ENCODE measurements at regions not wholly inside any gene's neighbourhood (a gene's known extent, or its start where the extent isn't known, plus 50 kb on each side); places are given as distances from the start of the nearest gene placed in this dataset.
"Not testable (repeated sequence)": the region's sequence is repeated elsewhere in the genome, so short reads cannot be mapped to it uniquely, and the experiment has no call there.

DNA sequence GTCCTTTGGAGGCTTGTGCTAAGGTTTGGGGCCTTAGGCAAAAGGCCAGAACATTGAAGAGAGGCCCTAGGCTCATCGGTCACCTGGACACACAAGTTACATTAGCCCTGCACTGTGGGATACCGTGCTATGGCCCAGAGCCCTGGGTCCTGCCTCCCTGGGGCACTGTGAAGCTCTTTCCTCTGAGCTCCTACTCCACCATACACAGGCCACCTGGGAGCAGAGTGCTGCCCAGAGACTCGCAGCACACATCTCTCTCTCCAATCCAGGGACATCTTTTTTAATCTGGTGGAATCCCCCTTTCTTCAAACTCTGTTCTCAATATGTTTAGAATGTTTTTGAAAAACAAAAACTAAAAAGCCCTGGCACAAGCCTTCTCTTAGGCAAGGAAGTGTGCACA, 314.2 kb upstream of the RGS6 start:
- DNase-seq: no peak

DNA sequence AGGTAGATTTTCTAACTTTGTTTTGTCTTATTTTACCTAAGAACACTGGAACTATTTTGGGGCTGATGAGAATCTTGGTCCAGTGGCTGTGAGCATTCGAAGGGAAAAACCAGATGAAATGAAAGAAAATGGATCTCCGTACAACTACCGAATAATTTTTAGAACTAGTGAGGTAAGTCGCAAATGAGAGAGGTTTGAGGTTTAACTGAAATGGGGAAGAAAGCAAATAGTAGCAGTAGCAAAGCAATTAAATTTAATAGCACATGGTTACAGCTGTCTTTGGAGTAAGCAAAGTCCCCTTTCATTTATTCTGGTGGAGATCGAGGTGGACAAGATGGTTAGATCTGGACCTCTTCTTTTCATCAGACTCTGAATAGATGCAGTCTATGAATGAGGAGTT, 313.5 kb upstream of the RGS6 start:
- no peak for DNase-seq

DNA sequence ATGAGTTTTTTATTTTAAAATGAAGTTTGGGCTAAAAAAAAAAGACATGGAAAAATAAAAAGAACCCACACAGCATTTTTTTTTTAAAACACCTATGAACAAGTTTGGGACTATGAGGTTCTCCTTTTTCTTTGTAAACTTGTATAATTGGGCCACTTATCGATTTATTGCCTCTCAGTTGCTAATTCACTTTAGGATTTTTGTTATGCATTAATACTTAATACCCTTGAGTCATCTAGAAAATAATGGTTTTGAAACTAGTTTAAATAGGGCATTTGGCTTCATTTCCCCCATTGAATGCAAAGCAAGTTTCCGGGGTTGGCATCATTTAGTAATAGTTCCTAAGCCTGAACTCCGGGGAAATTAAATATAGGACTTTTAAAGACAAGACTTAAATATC, 312.8 kb upstream of the RGS6 start:
- no peak for DNase-seq

DNA sequence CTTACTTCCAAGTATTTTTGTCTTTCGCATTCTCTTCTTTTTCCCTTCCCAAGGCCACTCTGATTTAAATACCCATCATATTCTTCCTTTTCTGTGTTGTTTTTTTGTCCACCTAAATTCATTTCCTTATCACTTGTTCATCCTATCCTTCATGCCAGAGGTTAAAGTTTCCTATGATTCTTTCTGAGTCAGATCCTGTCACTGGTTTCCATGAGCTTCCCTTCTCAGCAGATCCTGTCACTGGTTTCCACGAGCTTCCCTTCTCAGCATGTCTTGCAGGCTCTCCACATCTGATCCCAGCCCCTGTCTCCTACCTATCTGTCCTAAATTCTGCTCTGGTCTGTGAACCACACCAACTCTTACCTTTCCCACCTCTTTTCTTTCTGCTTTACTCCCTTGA, 311.8 kb upstream of the RGS6 start:
- DNase-seq: no peak

DNA sequence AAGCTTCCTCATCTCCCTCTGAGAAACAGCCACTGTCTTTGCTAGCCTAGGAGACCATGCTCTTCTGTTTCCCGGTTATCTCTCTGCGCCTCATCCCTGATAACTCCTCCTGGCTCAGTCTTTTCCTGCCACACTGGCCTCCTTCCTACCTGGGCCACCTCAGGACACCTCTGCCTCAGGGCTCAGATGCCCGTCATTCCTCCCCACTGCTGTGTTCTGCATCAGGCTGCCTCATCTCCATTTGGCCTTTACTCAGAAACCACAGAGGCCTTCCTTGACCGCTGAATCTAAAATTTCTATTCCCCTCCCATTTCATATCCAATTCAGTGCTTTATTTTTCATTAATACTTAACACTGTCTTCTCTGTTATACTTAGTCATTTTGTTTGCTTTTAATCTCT, 311.0 kb upstream of the RGS6 start:
- DNase-seq: no peak

DNA sequence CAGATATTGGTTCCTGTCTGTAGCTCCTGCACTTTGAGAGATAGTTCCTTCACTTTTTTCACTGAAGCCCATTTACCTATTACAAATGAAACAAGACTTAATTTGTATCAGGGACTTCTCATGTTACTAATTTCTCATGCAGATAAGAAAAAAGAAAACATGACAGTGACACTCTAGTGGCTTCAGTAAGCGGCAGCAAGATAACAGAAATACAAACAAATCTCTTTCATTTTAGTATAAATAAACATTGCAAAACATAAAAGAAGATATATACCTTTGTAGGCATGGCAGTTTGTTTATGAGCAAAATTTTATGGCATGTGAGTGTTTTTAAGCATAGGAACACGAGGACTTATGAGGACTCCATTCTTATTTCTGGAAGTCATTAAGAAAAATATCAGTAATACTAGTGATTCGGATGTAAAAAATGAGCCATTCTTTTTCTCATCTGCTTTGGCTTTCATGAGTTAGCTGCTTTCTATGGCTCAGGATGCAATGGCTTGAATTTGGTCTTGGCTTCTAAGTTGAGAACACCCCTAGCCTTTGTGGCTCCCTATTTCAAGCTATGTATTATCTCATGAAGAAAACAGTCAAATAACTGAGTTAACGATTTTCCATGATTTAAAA, 310.1 kb upstream of the RGS6 start:
- DNase-seq: no peak

DNA sequence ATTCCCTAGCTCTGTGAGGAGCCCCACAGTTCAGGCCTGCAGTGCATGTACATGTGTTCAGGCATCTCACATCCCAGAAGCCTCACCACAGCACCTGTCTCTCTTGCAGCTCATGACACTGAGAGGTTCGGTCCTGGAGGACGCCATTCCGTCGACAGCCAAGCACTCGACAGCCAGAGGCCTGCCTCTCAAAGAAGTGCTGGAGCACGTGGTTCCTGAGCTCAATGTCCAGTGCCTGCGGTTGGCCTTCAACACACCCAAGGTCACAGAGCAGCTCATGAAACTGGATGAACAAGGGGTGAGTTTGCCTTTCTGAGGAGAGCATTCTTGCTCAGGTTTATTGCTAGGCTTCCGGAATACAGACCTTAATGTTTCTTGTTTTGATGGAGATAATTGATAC, 308.3 kb upstream of the RGS6 start:
- no peak for DNase-seq

DNA sequence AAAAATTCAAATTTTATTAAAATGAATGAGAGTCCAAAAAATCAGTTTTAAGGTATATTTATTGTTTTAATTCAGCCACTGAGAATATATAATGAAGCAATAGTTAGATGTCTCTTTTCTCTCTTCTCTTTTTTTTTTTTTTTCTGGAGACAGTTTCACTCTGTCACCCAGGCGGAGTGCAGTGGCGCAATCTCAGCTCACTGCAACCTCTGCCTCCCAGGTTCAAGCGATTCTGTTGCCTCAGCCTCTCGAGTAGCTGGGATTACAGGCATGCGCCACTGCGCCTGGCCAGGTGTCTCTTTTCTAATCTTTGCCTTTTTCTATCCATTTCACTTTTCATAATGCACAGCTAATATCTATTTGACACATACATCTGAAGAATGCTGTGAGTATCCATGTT, 307.1 kb upstream of the RGS6 start:
- DNase-seq: no peak

DNA sequence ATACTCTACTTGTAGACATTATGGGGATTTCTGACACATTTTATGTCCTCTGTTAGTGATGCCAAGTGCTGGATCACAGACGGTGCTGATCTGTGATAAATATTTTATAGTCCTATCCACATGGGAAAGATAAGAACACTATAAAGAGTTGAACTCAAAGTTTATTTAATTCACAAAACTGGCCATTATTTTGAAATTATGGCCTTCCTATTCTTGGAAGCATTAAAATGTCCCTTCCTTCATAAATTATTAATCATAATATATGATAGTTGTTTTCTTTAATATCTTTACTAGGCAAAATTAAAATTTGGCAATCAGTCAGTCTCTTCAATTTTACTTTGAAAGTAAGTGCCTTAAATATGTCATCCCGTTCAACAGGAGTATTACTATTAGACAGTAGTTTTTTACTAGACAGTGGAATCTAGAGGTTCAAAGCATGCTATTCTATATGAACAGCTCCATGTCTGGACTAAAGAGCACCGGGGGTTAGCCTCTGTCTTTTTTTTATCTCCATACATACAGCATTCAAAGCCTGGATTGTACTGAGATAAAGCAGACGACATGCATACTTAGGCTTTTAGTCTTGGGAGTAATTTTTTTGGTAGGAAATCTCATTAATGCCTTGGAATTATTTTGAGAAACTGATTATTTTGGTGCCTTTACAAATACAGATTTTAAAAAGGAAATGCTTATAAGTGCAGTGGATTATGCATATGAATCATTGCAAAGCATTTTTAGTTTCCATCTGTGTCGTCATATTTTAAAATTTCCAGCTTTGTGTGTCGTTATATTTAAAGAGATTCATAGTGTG, 306.1 kb upstream of the RGS6 start:
- no peak for DNase-seq

DNA sequence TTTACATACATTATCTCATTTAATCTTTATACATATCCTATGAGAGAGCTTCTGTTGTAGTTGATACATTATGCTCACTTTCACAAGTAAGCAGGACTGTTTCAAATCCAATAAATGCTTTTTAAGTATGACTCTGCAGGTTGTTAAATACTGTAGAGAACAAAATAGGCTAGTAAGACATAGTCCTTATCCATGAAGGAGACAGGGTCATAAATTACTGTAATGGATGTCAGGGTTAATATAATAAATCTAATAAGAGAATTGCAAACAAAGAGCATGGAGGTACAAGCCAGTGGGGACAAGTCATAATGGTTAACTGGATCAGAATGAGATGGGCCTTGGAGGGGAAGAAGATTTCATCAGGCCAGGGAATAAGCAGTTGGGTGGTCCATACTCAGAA, 303.8 kb upstream of the RGS6 start:
- no peak for DNase-seq

DNA sequence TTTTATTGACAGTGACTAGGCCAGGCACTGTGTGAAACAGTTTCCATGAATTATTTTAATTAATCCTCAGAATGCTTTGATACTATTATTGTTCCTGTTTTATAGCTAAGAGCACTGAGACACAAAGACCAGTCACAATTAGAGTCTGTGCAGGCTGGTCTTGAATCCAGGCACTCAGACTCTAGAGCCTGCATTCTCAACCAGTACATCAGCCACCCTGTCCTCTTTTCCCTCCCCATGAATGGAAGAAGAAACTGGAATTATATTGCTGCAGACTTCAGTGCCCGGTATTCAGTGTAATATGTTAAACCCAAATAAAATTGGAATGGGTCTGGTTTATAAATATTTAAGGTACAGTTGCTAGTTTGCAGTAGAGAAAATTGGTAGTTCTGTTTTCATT, 303.0 kb upstream of the RGS6 start:
- no peak for DNase-seq

DNA sequence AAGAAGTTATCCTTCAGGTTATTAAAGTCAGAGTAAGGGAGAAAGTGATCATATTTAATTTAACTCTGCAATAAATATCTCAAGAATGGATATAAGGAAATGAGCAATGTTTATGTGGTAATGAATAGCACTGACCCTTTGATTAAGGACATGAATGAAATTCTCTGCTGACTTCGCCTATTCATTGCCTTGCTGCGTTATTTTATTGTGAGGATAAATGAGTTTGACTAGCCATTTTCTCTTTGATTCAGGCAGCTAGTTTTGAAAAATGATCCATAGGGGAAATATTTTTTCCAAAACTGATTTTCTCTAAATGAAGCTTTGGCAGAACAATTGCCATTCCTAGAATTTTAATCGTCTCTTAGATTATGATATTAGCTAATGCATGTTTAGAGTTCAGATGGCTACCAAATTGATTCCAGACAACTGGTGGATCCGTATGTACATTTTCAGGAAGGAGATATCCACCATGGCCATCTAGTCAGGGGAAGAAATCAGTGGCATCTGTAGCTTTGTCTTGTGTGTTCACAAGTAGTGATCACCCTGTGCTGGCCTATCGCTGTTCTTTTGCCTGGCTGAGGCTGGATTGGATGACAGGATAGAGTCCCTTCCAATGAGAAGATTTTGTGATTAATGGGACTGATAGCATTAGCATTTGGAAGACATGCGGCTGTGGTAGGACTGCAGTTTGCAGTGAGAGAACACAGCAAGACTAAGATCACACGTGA, 302.3 kb upstream of the RGS6 start:
- DNase-seq: no peak

DNA sequence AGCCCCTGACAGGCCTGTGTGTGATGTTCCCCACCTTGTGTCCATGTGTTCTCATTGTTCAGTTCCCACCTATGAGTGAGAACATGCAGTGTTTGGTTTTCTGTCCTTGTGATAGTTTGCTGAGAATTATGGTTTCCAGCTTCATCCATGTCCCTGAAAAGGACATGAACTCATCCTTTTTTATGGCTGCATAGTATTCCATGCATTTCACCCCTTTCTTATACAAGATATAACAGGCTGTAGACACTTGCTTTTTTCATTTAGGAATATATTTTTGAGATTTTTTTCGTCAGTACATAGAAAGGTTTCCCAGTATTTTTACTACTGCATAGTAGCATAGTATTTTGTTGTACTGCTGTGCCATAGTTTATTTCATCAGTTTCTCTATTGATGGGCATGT, 301.2 kb upstream of the RGS6 start:
- not testable (repeated sequence) for DNase-seq

DNA sequence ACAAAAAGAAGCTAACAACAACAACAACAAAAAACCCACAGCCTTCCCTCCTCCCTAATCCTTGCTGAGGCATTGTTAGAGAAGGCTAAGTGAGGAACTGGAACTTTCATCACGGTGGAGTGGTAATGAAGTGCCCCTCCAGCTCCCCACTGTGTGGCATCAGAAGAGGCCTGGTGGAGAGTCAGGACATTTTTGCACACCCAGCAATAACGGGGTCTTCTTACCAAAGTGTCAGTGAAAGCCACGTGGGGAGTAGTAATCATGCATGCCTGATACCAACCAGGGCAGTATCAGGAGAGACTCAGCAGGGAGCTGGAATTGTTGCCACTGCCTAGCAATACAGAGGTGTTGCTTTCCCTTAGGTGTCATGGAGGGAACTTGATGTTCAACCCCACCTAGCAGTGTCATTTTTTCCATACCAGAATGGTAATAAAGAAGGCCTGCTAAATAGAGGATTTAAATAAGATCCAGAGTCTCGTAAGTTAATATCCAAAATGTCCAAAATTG, 299.7 kb upstream of the RGS6 start:
- DNase-seq: no peak

DNA sequence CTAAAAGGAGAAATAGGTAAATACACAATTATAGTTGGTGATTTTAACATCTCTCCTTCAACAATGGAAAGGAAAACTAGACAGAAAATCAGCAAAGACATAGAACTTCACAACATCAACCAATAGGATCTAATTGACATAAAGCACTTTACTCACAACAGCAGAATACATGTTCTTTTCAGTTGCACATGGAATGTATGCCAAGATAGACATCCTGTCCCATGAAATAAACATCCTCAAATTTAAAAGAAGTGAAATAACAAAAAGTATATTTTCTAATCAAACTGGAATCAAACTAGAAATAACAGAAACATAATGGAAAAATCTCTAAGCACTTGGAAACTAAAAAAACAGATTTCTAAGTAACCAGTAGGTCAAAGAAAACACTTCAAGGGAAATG, 296.2 kb upstream of the RGS6 start:
- no peak for DNase-seq

DNA sequence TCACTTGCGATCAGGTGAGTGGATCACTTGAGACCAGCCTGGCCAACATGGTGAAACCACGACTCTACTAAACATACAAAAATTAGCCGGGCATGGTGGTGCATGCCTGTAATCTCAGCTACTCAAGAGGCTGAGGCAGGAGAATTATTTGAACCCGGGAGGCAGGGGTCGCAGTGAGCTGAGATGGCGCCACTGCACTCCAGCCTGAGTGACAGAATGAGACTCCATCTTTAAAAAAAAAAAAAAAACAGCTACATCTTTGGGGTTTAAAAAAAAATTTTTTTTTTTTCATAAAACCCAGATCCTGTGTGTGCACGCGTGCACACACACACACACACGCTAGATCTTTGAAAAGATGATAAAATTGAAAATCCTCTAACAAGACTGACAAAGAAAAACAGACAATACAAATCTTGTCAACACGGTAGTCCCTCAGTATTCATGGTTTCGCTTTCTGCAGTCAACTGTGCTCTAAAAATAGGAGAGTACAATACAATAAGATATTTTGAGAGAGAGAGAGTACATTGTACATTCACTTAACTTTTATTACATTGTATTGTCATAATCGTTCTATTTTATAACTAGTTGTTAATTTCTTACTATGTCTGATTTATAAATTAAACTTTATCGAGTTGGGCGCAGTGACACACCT, 295.3 kb upstream of the RGS6 start:
- DNase-seq: no peak

DNA sequence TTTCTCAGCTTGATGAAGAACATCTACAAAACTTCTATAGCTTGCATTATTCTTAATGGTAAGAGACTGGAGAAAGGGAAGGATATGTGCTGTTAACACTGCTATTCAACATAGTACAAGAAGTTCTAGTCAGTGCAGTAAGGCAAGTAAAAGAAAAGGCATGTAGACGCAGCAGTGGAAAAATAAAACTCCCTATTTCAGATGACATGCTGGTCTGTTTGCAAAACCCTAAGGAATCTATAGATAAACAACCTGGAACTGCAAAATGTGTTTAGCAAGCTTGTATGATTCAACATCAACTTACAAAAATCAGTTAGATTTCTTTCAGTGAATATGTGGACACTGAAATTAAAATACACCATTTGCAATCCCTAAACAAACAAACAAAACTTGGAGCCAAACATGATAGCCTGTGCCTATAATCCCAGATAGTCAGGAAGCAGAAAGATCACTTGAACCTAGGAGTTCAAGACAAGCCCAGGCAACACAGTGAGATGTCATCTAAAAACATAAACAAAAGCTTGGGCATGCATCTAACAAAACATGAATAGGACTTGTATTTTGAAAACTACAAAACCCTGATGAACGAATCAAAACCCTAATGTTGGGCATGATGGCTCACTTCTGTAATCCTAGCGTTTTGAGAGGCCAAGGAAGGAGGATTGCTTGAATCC, 293.6 kb upstream of the RGS6 start:
- DNase-seq: no peak

DNA sequence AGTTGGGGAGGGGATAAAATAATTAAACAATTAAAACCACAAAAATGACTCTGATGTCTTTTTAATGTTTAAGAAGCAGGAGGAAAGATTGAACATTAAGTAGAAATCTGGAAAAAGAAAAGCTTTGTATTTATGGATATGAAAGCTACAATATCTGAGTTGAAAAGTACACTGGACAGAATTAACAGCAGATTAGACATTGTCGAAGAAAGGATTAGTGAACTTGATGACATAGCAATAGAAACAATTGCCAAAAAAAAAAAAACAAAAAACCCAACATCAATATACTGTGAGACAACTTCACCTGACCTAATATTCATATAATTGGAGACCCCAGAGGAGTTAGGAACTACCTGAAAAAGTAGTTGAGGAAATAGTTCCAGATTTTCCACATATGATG, 289.5 kb upstream of the RGS6 start:
- no peak for DNase-seq

DNA sequence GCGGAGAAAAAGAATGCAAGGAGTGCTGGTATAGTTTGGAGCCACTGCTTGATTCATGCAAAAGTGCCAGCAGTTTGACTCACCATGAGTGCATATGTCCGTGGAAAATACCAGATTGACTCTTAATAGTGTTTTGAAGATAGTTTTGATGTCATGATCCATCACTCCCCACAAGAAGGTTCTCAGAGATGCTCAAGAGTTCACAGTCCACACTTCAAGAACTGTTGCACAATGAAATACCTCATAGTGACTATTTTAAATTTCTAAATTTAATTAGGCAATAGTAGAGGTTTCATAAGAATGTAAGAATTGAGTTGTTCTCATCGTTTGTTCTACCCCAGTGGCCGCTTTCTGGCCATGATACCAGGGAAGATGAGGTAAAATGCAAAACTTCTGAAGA, 286.6 kb upstream of the RGS6 start:
- no peak for DNase-seq

DNA sequence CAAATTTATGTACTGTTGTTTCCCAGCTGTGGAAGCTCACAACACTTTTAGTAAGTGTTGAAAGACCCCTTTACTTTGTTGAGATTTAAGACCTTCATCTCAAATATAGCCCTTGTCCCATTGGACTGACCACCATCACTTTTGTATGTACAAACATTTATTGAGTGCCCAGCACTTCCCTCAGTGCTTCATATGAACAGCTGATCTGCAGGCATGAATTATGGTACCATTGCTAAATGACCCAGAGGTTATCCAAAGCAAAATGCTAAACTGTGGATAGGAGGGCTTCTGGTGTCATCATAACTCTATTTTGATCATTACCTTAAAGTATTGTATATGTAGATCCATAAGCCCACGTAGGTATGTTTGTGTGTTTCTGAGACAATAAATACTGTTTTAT, 285.7 kb upstream of the RGS6 start:
- DNase-seq: no peak

DNA sequence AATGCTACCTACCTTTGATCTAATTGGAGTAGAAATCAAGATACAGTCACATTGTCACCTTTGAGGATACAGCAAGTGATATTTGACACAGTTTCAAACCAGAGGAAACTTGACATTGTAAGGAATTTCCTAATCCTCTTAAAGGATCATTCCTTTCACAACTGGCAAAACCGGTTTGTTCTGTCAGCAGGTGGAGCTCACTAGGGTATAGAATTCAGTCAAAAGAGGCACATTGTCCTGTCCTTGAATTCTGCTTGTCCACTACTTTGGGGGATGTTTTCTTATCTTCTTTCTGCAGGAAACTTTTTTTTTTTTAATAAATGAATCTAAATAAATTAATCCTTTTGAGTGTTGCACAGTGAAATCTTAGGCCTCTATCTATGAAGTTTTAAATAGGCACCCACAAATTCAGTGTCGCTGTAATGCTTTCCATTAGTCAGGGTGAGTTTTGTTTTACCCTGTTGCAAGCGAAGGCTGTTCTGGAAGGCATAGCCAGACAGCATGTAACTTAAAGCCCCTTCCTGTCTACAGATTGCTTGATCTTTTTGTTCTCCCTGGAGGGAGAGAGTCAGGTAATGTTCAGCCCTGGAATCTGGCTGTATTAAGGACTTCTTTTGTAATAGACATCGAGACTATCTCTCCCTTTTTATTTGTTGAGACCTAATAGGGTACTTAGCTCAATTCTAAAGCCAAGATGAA, 285.0 kb upstream of the RGS6 start:
- no peak for DNase-seq

DNA sequence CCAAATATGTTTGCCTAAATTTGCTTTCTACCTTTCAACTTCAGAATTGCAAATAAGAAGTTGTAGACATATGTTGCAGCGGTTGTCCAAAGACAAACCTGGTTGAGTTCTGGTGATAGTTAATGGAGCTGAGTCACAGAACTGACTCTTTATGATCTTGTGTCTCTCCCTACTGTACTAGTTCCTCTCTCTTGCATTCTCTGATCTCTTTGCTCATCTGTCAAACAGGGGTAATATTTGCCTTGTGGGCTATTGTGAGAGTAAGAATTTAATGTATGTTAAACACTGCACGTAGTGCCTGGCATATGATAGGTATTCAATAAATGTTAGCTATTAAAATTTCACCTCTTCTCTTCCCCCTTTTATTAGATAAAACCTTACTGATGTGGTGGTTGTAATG, 283.5 kb upstream of the RGS6 start:
- DNase-seq: no peak
